IMR-90 (cell line): ENCODE measurements at regions not wholly inside any gene's neighbourhood (a gene's known extent, or its start where the extent isn't known, plus 50 kb on each side); places are given as distances from the start of the nearest gene placed in this dataset.

Experiments used
- ATAC-seq: fragments of 200-7000 bp; cut with Tn5 transposase; 2 replicates; pipeline ENCODE4 v1.9.1; 2020; ENCODE audit warnings: low read depth, mild to moderate bottlenecking, moderate library complexity
- BruUV-seq: library from RNA; stranded (reverse); fragments of 400-500 nt; replicated peaks from 2 replicates; lab custom pipeline; 2021; lab: Mats Ljungman, UMichigan
- CTCF ChIA-PET: fragments of 300-600 bp; formaldehyde crosslinking; extraction: SDS; loops from one replicate; lab custom pipeline; 2021; ENCODE audit warnings: antibody characterized with exemption; lab: Yijun Ruan, JAX
- POLR2A ChIA-PET: fragments of 300-600 bp; sonication (Branson Sonifier 250); formaldehyde crosslinking; loops from one replicate; lab custom pipeline; 2022; ENCODE audit warnings: antibody characterized with exemption; ENCODE audit not compliant: unreplicated experiment; lab: Charles Lee
- DNase-seq: peaks from one replicate; pipeline ENCODE4 v3.0.0; 2013
- H2AFZ ChIP-seq: replicated peaks from 2 replicates; pipeline ENCODE3; 2013; ENCODE audit warnings: low read length, mild to moderate bottlenecking; ENCODE audit not compliant: poor library complexity
- H2AK5ac ChIP-seq: 2 replicates; pipeline ENCODE4 v1.6.1; 2013; ENCODE audit warnings: low read depth, low read length, inconsistent platforms
- H2AK9ac ChIP-seq: replicated peaks from 2 replicates; pipeline ENCODE3; 2013; ENCODE audit warnings: mild to moderate bottlenecking, low read depth, low read length, moderate library complexity; ENCODE audit not compliant: poor library complexity
- H2BK120ac ChIP-seq: 2 replicates; pipeline ENCODE4 v1.6.1; 2013; ENCODE audit warnings: low read depth, low read length, inconsistent platforms
- H2BK15ac ChIP-seq: 3 replicates; pipeline ENCODE4 v1.6.1; 2013; ENCODE audit warnings: low read depth, low read length, inconsistent platforms
- H2BK20ac ChIP-seq: 2 replicates; pipeline ENCODE4 v1.6.1; 2013; ENCODE audit warnings: low read depth, mild to moderate bottlenecking, inconsistent platforms, low read length, moderate library complexity
- H2BK5ac ChIP-seq: 2 replicates; pipeline ENCODE4 v1.6.1; 2013; ENCODE audit warnings: mild to moderate bottlenecking, low read depth, low read length, inconsistent platforms; ENCODE audit not compliant: poor library complexity, severe bottlenecking
- H3K14ac ChIP-seq: replicated peaks from 2 replicates; pipeline ENCODE4 v1.6.1; 2013; ENCODE audit warnings: low read depth, low read length, inconsistent platforms
- H3K18ac ChIP-seq: 2 replicates; pipeline ENCODE4 v1.6.1; 2013; ENCODE audit warnings: low read depth, low read length, control low read depth
- H3K23ac ChIP-seq: 2 replicates; pipeline ENCODE4 v1.6.1; 2013; ENCODE audit warnings: low read depth, low read length, inconsistent platforms
- H3K27ac ChIP-seq: 2 replicates; pipeline ENCODE4 v1.5.1; 2013; ENCODE audit warnings: mild to moderate bottlenecking, control low read depth, low read length; ENCODE audit not compliant: insufficient read depth
- H3K27me3 ChIP-seq: 2 replicates; pipeline ENCODE4 v1.6.1; 2013; ENCODE audit warnings: low read length; ENCODE audit not compliant: control insufficient read depth, insufficient read depth
- H3K36me3 ChIP-seq: 2 replicates; pipeline ENCODE4 v1.6.1; 2013; ENCODE audit warnings: low read length, mixed read lengths; ENCODE audit not compliant: control insufficient read depth, insufficient read depth
- H3K4ac ChIP-seq: 2 replicates; pipeline ENCODE4 v1.6.1; 2013; ENCODE audit warnings: low read depth, low read length, inconsistent platforms
- H3K4me1 ChIP-seq: 2 replicates; pipeline ENCODE4 v1.6.1; 2013; ENCODE audit warnings: low read length, mixed read lengths; ENCODE audit not compliant: control insufficient read depth, insufficient read depth
- H3K4me2 ChIP-seq: 2 replicates; pipeline ENCODE4 v1.6.1; 2013; ENCODE audit warnings: low read depth, mild to moderate bottlenecking, control low read depth, low read length, moderate library complexity
- H3K4me3 ChIP-seq: 2 replicates; pipeline ENCODE4 v1.5.1; 2013; ENCODE audit warnings: low read depth, mild to moderate bottlenecking, control low read depth, low read length, moderate library complexity; ENCODE audit not compliant: insufficient read depth
- H3K56ac ChIP-seq: 2 replicates; pipeline ENCODE4 v1.6.1; 2013; ENCODE audit warnings: low read length, inconsistent platforms; ENCODE audit not compliant: insufficient read depth; ENCODE audit errors: extremely low read depth
- H3K79me1 ChIP-seq, 2 experiments: 2 replicates each; pipeline ENCODE4 v1.6.1; 2013; ENCODE audit warnings: low read length in 2 of 2, inconsistent platforms in 1 of 2, low read depth in 1 of 2
- H3K9ac ChIP-seq: 2 replicates; pipeline ENCODE4 v1.6.1; 2013; ENCODE audit warnings: low read depth, low read length, control low read depth
- H3K9me1 ChIP-seq: 2 replicates; pipeline ENCODE4 v1.6.1; 2013; ENCODE audit warnings: low read length, inconsistent platforms; ENCODE audit not compliant: insufficient read depth
- H3K9me3 ChIP-seq: 2 replicates; pipeline ENCODE4 v1.6.1; 2013; ENCODE audit warnings: low read length; ENCODE audit not compliant: control insufficient read depth, insufficient read depth
- H4K20me1 ChIP-seq: 2 replicates; pipeline ENCODE4 v1.6.1; 2013; ENCODE audit warnings: low read length, inconsistent platforms; ENCODE audit not compliant: insufficient read depth
- H4K5ac ChIP-seq: 2 replicates; pipeline ENCODE4 v1.6.1; 2013; ENCODE audit warnings: mild to moderate bottlenecking, low read depth, low read length, control low read depth
- H4K8ac ChIP-seq, 2 experiments: 2 replicates each; pipeline ENCODE4 v1.6.1; 2013; ENCODE audit warnings: low read depth in 2 of 2, low read length in 2 of 2, control low read depth in 1 of 2, inconsistent platforms in 1 of 2
- H4K91ac ChIP-seq: 2 replicates; pipeline ENCODE4 v1.6.1; 2013; ENCODE audit warnings: low read depth, low read length, inconsistent platforms; ENCODE audit not compliant: insufficient read depth
- BHLHE40 ChIP-seq: fragments of 150-350 bp; IDR thresholded peaks from 2 replicates; pipeline ENCODE4 v1.6.1; 2016; ENCODE audit warnings: mild to moderate bottlenecking, low read depth, low read length
- CEBPB ChIP-seq: IDR thresholded peaks from 2 replicates; pipeline ENCODE4 v1.6.1; 2012; ENCODE audit warnings: low read depth, low read length, improper control_type of control experiment
- CHD1 ChIP-seq: IDR thresholded peaks from 2 replicates; pipeline ENCODE4 v1.6.1; 2012; ENCODE audit warnings: low read depth, low read length, improper control_type of control experiment
- ELK1 ChIP-seq: fragments of 150-350 bp; IDR thresholded peaks from 2 replicates; pipeline ENCODE4 v1.6.1; 2016; ENCODE audit warnings: low read depth, mild to moderate bottlenecking, low read length, moderate library complexity, borderline replicate concordance
- MAFK ChIP-seq: IDR thresholded peaks from 2 replicates; pipeline ENCODE4 v1.6.1; 2012; ENCODE audit warnings: low read depth, low read length, improper control_type of control experiment
- MAZ ChIP-seq: IDR thresholded peaks from 2 replicates; pipeline ENCODE4 v1.6.1; 2012; ENCODE audit warnings: low read depth, mild to moderate bottlenecking, low read length, improper control_type of control experiment, moderate library complexity, borderline replicate concordance
- NFE2L2 ChIP-seq: fragments of 150-350 bp; IDR thresholded peaks from 2 replicates; pipeline ENCODE4 v1.6.1; 2016; ENCODE audit warnings: low read depth, mild to moderate bottlenecking, low read length
- POLR2A ChIP-seq: IDR thresholded peaks from 2 replicates; pipeline ENCODE4 v1.6.1; 2012; ENCODE audit warnings: mild to moderate bottlenecking, low read depth, low read length
- RFX5 ChIP-seq: IDR thresholded peaks from 2 replicates; pipeline ENCODE4 v1.8.0; 2012; ENCODE audit warnings: low read depth, mild to moderate bottlenecking, low read length, moderate library complexity
- USF2 ChIP-seq: fragments of 150-350 bp; IDR thresholded peaks from 2 replicates; pipeline ENCODE4 v1.6.1; 2017; ENCODE audit warnings: mild to moderate bottlenecking, antibody characterized with exemption, low read length, low read depth
- WGBS, 2 experiments: methylation state at CpG; one replicate each; pipeline versions ENCODE4 v1.1.5 to v1.1.7; 2013; ENCODE audit warnings: missing lambda C conversion rate in 2 of 2; ENCODE audit not compliant: insufficient read length in 1 of 2; ENCODE audit errors: extremely low coverage in 2 of 2; 5-methylcytosine and 5-hydroxymethylcytosine counted together
- dilution Hi-C: fragments of 300-500 bp; cut with HindIII; formaldehyde crosslinking; loops from one replicate; pipeline ENCODE4 v1.14.3; 2018; ENCODE audit warnings: low sequenced_read_pairs; ENCODE audit not compliant: unreplicated experiment
- in situ Hi-C: fragments of 300-500 bp; cut with MboI; formaldehyde crosslinking; loops from 3 replicates; pipeline ENCODE4 v1.14.3; 2019; ENCODE audit warnings: low sequenced_read_pairs, inconsistent platforms, mixed read lengths
- intact Hi-C: fragments of 100-400 bp; cut with micrococcal nuclease; formaldehyde crosslinking; loops from 2 replicates; pipeline ENCODE4 v1.10.0; 2022

GRCh38 chr4:171340258-171340657 is 472.9 kb upstream of the GALNTL6 start:
- Histone ChIP-seq H3K4ac (no peak overlapping the region), H4K5ac (no peak overlapping the region), H3K23ac (no peak overlapping the region), H3K9me3 (peaks cover 4% of the 10 kb centered on the region; the same call in 1 of the 2 replicates), H3K18ac (no peak overlapping the region), H3K4me2 (no peak overlapping the region), H3K9me1 (no peaks in the 10 kb centered on the region), H2AFZ (no peak overlapping the region), H3K36me3 (no peaks in the 10 kb centered on the region), H3K27ac (no peak overlapping the region), H4K91ac (no peak overlapping the region), H2AK5ac (no peak overlapping the region), H3K27me3 (no peaks in the 10 kb centered on the region), H3K9ac (no peak overlapping the region), H3K14ac (no peak overlapping the region), H2BK5ac (no peak overlapping the region), H2BK20ac (no peak overlapping the region), H2BK15ac (no peak overlapping the region), H4K20me1 (no peaks in the 10 kb centered on the region), H3K79me1 (no peaks in the 10 kb centered on the region), H3K56ac (no peak overlapping the region), H2AK9ac (no peak overlapping the region), H4K8ac (no peak overlapping the region), H3K4me3 (no peak overlapping the region), H3K4me1 (no peaks in the 10 kb centered on the region), H2BK120ac (no peak overlapping the region)
- no TSS peak for BruUV-seq
- dilution Hi-C loops (no loop called here), in situ Hi-C loops (no loop called here), intact Hi-C loops (no loop called here)
- DNase-seq (no peak), ATAC-seq (no peak)
- ChIA-PET CTCF (no interaction called here), POLR2A (no interaction called here)
- WGBS, 2 experiments, result no CpG with 5 or more reads among the region's 6 CpGs
- TF ChIP-seq MAZ (no peak), POLR2A (no peak), NFE2L2 (no peak), CHD1 (no peak), ELK1 (no peak), CEBPB (no peak), RFX5 (no peak), MAFK (no peak), USF2 (no peak), BHLHE40 (no peak)
